Chondrocyte (in vitro differentiated cells): ENCODE measurements at regions not wholly inside any gene's neighbourhood (a gene's known extent, or its start where the extent isn't known, plus 50 kb on each side); places are given as distances from the start of the nearest gene placed in this dataset.

Experiments used
- DNase-seq: peaks from one replicate; pipeline ENCODE4 v3.0.0; 2021; ENCODE audit warnings: mixed read lengths, low spot score
- H3K27ac Mint-ChIP-seq: one replicate; pipeline ENCODE4 v1.8.0; 2021; ENCODE audit warnings: mild to moderate bottlenecking, moderate library complexity, mixed read lengths; ENCODE audit not compliant: unreplicated experiment
- H3K27me3 Mint-ChIP-seq: 2 replicates; pipeline ENCODE4 v1.8.0; 2021; ENCODE audit warnings: low read depth, mixed read lengths
- H3K36me3 Mint-ChIP-seq: 2 replicates; pipeline ENCODE4 v1.8.0; 2021; ENCODE audit warnings: low read depth, mixed read lengths
- H3K4me1 Mint-ChIP-seq: 2 replicates; pipeline ENCODE4 v1.8.0; 2021; ENCODE audit warnings: low read depth, mild to moderate bottlenecking, mixed read lengths
- H3K4me3 Mint-ChIP-seq: one replicate; pipeline ENCODE4 v1.8.0; 2021; ENCODE audit warnings: mild to moderate bottlenecking, moderate library complexity, mixed read lengths; ENCODE audit not compliant: unreplicated experiment
- H3K9me3 Mint-ChIP-seq: 2 replicates; pipeline ENCODE4 v1.8.0; 2021; ENCODE audit warnings: low read depth, mixed read lengths
- CTCF ChIP-seq: fragments of 200-600 bp; sonication (generic); IDR thresholded peaks from 2 replicates; pipeline ENCODE4 v1.5.0; 2021; ENCODE audit warnings: antibody characterized with exemption, mild to moderate bottlenecking, moderate library complexity

- no peak for TF ChIP-seq CTCF
These were observed 131.1 kb upstream of the ZNF536 start for GRCh38 chr19:30240904-30241695.

GRCh38 chr19:30244533-30244932 is 127.7 kb upstream of the ZNF536 start:
- Mint-ChIP-seq H3K36me3 (no peaks in the 10 kb centered on the region), H3K4me1 (no peaks in the 10 kb centered on the region), H3K9me3 (no peaks in the 10 kb centered on the region), H3K4me3 (no peak overlapping the region), H3K27me3 (no peaks in the 10 kb centered on the region), H3K27ac (no peak overlapping the region)
- no peak for DNase-seq
- no peak for TF ChIP-seq CTCF

More at GRCh38 chr19:30240904-30241695, 131.1 kb upstream of the ZNF536 start:
- Mint-ChIP-seq H3K27ac (no peak overlapping the region), H3K4me1 (no peaks in the 10 kb centered on the region), H3K27me3 (peaks cover 12% of the 10 kb centered on the region), H3K36me3 (no peaks in the 10 kb centered on the region), H3K4me3 (no peak overlapping the region), H3K9me3 (no peaks in the 10 kb centered on the region)
- DNase-seq = no peak

- Mint-ChIP-seq H3K36me3 (no peaks in the 10 kb centered on the region), H3K27me3 (no peaks in the 10 kb centered on the region), H3K4me3 (no peak overlapping the region), H3K27ac (no peak overlapping the region), H3K4me1 (no peaks in the 10 kb centered on the region), H3K9me3 (no peaks in the 10 kb centered on the region)
- TF ChIP-seq CTCF = no peak
- DNase-seq = no peak
These were observed 126.7 kb upstream of the ZNF536 start for GRCh38 chr19:30245401-30246039.

- no peaks in the 10 kb centered on the region for H3K27me3 Mint-ChIP-seq
- no peaks in the 10 kb centered on the region for H3K36me3 Mint-ChIP-seq
- no peaks in the 10 kb centered on the region for H3K9me3 Mint-ChIP-seq
- no peak overlapping the region for H3K27ac Mint-ChIP-seq
- no peak for TF ChIP-seq CTCF
- DNase-seq = no peak
- no peak overlapping the region for H3K4me3 Mint-ChIP-seq
- H3K4me1 Mint-ChIP-seq = no peaks in the 10 kb centered on the region
These were observed 122.3 kb upstream of the ZNF536 start for GRCh38 chr19:30249911-30250310.

GRCh38 chr19:30252214-30252613 is 120.0 kb upstream of the ZNF536 start:
- no peak overlapping the region for H3K4me3 Mint-ChIP-seq
- H3K27me3 Mint-ChIP-seq = peaks cover 2% of the 10 kb centered on the region
- no peaks in the 10 kb centered on the region for H3K9me3 Mint-ChIP-seq
- no peaks in the 10 kb centered on the region for H3K4me1 Mint-ChIP-seq
- H3K27ac Mint-ChIP-seq = no peak overlapping the region
- TF ChIP-seq CTCF = no peak
- no peaks in the 10 kb centered on the region for H3K36me3 Mint-ChIP-seq
- no peak for DNase-seq
